H9 (cell line): ENCODE measurements at regions not wholly inside any gene's neighbourhood (a gene's known extent, or its start where the extent isn't known, plus 50 kb on each side); places are given as distances from the start of the nearest gene placed in this dataset.

ENCODE experiments used
- DNase-seq: peaks from one replicate; pipeline ENCODE4 v3.0.0-alpha.2; 2017
- H2AFZ ChIP-seq: one replicate; pipeline ENCODE4 v1.6.1; 2013; ENCODE audit warnings: mild to moderate bottlenecking, low read length, control low read depth, moderate library complexity
- H2AK5ac ChIP-seq: 2 replicates; pipeline ENCODE4 v1.6.1; 2013; ENCODE audit warnings: low read length, control low read depth, mixed read lengths; ENCODE audit not compliant: insufficient read length
- H2BK120ac ChIP-seq: one replicate; pipeline ENCODE4 v1.6.1; 2013; ENCODE audit warnings: low read depth, mild to moderate bottlenecking, low read length, control low read depth, inconsistent platforms; ENCODE audit not compliant: poor library complexity, severe bottlenecking
- H2BK12ac ChIP-seq: 2 replicates; pipeline ENCODE4 v1.6.1; 2013; ENCODE audit warnings: low read length, control low read depth, mixed read lengths, low read depth; ENCODE audit not compliant: insufficient read length
- H2BK15ac ChIP-seq: 2 replicates; pipeline ENCODE4 v1.6.1; 2013; ENCODE audit warnings: low read depth, low read length, control low read depth
- H2BK20ac ChIP-seq: one replicate; pipeline ENCODE4 v1.6.1; 2013; ENCODE audit warnings: low read depth, mild to moderate bottlenecking, low read length, control low read depth, inconsistent platforms; ENCODE audit not compliant: poor library complexity, severe bottlenecking
- H2BK5ac ChIP-seq: 2 replicates; pipeline ENCODE4 v1.6.1; 2013; ENCODE audit warnings: low read length, control low read depth, mixed read lengths; ENCODE audit not compliant: insufficient read length
- H3K14ac ChIP-seq: 2 replicates; pipeline ENCODE4 v1.6.1; 2013; ENCODE audit warnings: low read length, control low read depth; ENCODE audit not compliant: insufficient read depth
- H3K18ac ChIP-seq: 2 replicates; pipeline ENCODE4 v1.6.1; 2013; ENCODE audit warnings: low read depth, mild to moderate bottlenecking, mixed read lengths, low read length, control low read depth; ENCODE audit not compliant: insufficient read length
- H3K23ac ChIP-seq: 2 replicates; pipeline ENCODE4 v1.6.1; 2013; ENCODE audit warnings: low read length, control low read depth, mixed read lengths, low read depth; ENCODE audit not compliant: insufficient read length
- H3K23me2 ChIP-seq: 2 replicates; pipeline ENCODE4 v1.6.1; 2013; ENCODE audit warnings: low read depth, mild to moderate bottlenecking, mixed read lengths, low read length, control low read depth; ENCODE audit not compliant: insufficient read length, poor library complexity, severe bottlenecking
- H3K27ac ChIP-seq: 2 replicates; pipeline ENCODE4 v1.5.1; 2013; ENCODE audit warnings: low read length, control low read depth, mixed read lengths, low read depth; ENCODE audit not compliant: insufficient read length
- H3K27me3 ChIP-seq: 2 replicates; pipeline ENCODE4 v1.6.1; 2013; ENCODE audit warnings: low read length, control low read depth, inconsistent platforms; ENCODE audit not compliant: insufficient read depth
- H3K4ac ChIP-seq: 2 replicates; pipeline ENCODE4 v1.6.1; 2013; ENCODE audit warnings: low read depth, mild to moderate bottlenecking, control low read depth, inconsistent platforms, low read length, moderate library complexity
- H3K4me1 ChIP-seq: 2 replicates; pipeline ENCODE4 v1.6.1; 2013; ENCODE audit warnings: low read length, control low read depth, inconsistent platforms; ENCODE audit not compliant: insufficient read depth
- H3K4me2 ChIP-seq: 2 replicates; pipeline ENCODE4 v1.6.1; 2013; ENCODE audit warnings: low read length, control low read depth, mixed read lengths; ENCODE audit not compliant: insufficient read length, insufficient read depth
- H3K56ac ChIP-seq: 2 replicates; pipeline ENCODE4 v1.6.1; 2013; ENCODE audit warnings: low read depth, mild to moderate bottlenecking, mixed read lengths, low read length, control low read depth; ENCODE audit not compliant: insufficient read length
- H3K79me1 ChIP-seq: 2 replicates; pipeline ENCODE4 v1.6.1; 2013; ENCODE audit warnings: low read depth, mild to moderate bottlenecking, moderate library complexity, low read length, control low read depth, inconsistent platforms; ENCODE audit not compliant: insufficient read depth, poor library complexity, severe bottlenecking
- H3K79me2 ChIP-seq: 2 replicates; pipeline ENCODE4 v1.6.1; 2013; ENCODE audit warnings: low read length, control low read depth, inconsistent platforms; ENCODE audit not compliant: insufficient read depth
- H3K9ac ChIP-seq: 2 replicates; pipeline ENCODE4 v1.6.1; 2013; ENCODE audit warnings: low read length, control low read depth, mixed read lengths; ENCODE audit not compliant: insufficient read length; ENCODE audit errors: extremely low read depth
- H3K9me3 ChIP-seq: one replicate; pipeline ENCODE4 v1.6.1; 2013; ENCODE audit warnings: low read depth, low read length, inconsistent platforms; ENCODE audit not compliant: control insufficient read depth
- H3T11ph ChIP-seq: one replicate; pipeline ENCODE4 v1.6.1; 2013; ENCODE audit warnings: mild to moderate bottlenecking, low read length, control low read depth, inconsistent platforms
- H4K20me1 ChIP-seq: one replicate; pipeline ENCODE4 v1.6.1; 2013; ENCODE audit not compliant: control insufficient read depth, insufficient read length, insufficient read depth
- H4K5ac ChIP-seq: 2 replicates; pipeline ENCODE4 v1.6.1; 2013; ENCODE audit warnings: low read depth, mild to moderate bottlenecking, mixed read lengths, low read length, control low read depth; ENCODE audit not compliant: insufficient read length
- H4K8ac ChIP-seq: replicated peaks from 2 replicates; pipeline ENCODE4 v1.6.1; 2013; ENCODE audit warnings: low read length, control low read depth, mixed read lengths, low read depth; ENCODE audit not compliant: insufficient read length
- H4K91ac ChIP-seq: 2 replicates; pipeline ENCODE4 v1.6.1; 2013; ENCODE audit warnings: low read depth, mild to moderate bottlenecking, moderate library complexity, mixed read lengths, low read length, control low read depth; ENCODE audit not compliant: insufficient read length
- H3K27ac Mint-ChIP-seq, 3 experiments: 2 replicates in 2 of 3; 3 replicates in 1 of 3; pipeline ENCODE4 v1.8.0; 2020 to 2021; ENCODE audit warnings: mixed read lengths in 3 of 3, mild to moderate bottlenecking in 1 of 3, moderate library complexity in 1 of 3
- H3K27me3 Mint-ChIP-seq: 2 replicates; pipeline ENCODE4 v1.8.0; 2021; ENCODE audit warnings: low read depth, mild to moderate bottlenecking, moderate library complexity, mixed read lengths
- H3K36me3 Mint-ChIP-seq, 3 experiments: 2 replicates in 2 of 3; 3 replicates in 1 of 3; pipeline ENCODE4 v1.8.0; 2020 to 2021; ENCODE audit warnings: low read depth in 3 of 3, mixed read lengths in 3 of 3; ENCODE audit not compliant: insufficient read depth in 1 of 3
- H3K4me1 Mint-ChIP-seq, 2 experiments: 2 replicates each; pipeline ENCODE4 v1.8.0; 2020; ENCODE audit warnings: mixed read lengths in 2 of 2
- H3K4me3 Mint-ChIP-seq, 2 experiments: 2 replicates in 1 of 2; 3 replicates in 1 of 2; pipeline ENCODE4 v1.8.0; 2020 to 2021; ENCODE audit warnings: mild to moderate bottlenecking in 2 of 2, mixed read lengths in 2 of 2, moderate library complexity in 1 of 2
- H3K9me3 Mint-ChIP-seq, 2 experiments: 2 replicates in 1 of 2; 3 replicates in 1 of 2; pipeline ENCODE4 v1.8.0; 2020; ENCODE audit warnings: mild to moderate bottlenecking in 2 of 2, mixed read lengths in 2 of 2, moderate library complexity in 1 of 2
- WGBS: extraction: QIAGEN DNeasy Blood & Tissue Kit; methylation state at CpG from one replicate; pipeline ENCODE4 v1.1.7; 2013; ENCODE audit warnings: missing lambda C conversion rate, low lambda C conversion rate, mixed read lengths; ENCODE audit not compliant: insufficient read length; ENCODE audit errors: extremely low coverage; 5-methylcytosine and 5-hydroxymethylcytosine counted together
- TF ChIP-seq, protein P1 (sequence below): fragments of 200-600 bp; sonication (generic); conservative IDR thresholded peaks from 3 replicates; pipeline ENCODE4 v1.8.0; 2021; ENCODE audit warnings: antibody characterized with exemption, mild to moderate bottlenecking

DNA sequence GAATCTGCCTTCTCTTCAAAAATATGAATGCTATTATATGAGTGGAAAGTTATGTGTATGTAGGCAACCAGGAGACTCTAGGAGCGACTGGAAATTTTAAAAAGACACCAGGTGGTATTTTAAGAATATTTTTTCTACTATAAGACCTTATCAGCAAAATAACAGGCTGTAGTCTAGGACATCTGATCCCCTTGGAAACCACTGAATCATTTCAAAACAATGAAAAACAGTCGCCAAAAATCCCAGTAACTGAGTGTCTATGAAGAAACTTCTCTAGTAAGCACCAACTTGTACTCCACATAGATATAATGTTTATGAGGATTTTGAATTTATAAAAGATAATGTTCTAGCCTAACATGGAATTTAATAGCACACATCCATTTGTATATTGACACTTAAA lies 358.5 kb downstream of the GPATCH2 start:
- H3K4ac ChIP-seq: no peak overlapping the region
- no peak overlapping the region for H2BK120ac ChIP-seq
- H3K27ac ChIP-seq: no peak overlapping the region
- H4K5ac ChIP-seq: no peak overlapping the region
- H3K4me2 ChIP-seq: no peak overlapping the region
- no peaks in the 10 kb centered on the region for H3K36me3 Mint-ChIP-seq
- H3K4me3 Mint-ChIP-seq: no peak overlapping the region
- H3K23ac ChIP-seq: no peak overlapping the region
- no peak overlapping the region for H2BK20ac ChIP-seq
- H3K27me3 Mint-ChIP-seq: no peaks in the 10 kb centered on the region; the same call in 1 of the 2 replicates
- no peak overlapping the region for H3K56ac ChIP-seq
- H2BK15ac ChIP-seq: no peak overlapping the region
- no peaks in the 10 kb centered on the region for H3K79me2 ChIP-seq
- TF ChIP-seq, protein P1, sequence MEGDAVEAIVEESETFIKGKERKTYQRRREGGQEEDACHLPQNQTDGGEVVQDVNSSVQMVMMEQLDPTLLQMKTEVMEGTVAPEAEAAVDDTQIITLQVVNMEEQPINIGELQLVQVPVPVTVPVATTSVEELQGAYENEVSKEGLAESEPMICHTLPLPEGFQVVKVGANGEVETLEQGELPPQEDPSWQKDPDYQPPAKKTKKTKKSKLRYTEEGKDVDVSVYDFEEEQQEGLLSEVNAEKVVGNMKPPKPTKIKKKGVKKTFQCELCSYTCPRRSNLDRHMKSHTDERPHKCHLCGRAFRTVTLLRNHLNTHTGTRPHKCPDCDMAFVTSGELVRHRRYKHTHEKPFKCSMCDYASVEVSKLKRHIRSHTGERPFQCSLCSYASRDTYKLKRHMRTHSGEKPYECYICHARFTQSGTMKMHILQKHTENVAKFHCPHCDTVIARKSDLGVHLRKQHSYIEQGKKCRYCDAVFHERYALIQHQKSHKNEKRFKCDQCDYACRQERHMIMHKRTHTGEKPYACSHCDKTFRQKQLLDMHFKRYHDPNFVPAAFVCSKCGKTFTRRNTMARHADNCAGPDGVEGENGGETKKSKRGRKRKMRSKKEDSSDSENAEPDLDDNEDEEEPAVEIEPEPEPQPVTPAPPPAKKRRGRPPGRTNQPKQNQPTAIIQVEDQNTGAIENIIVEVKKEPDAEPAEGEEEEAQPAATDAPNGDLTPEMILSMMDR: no peak
- H4K91ac ChIP-seq: no peak overlapping the region
- no peaks in the 10 kb centered on the region for H3K9me3 ChIP-seq
- no peak overlapping the region for H3K27ac Mint-ChIP-seq
- H3K23me2 ChIP-seq: no peaks in the 10 kb centered on the region
- no peaks in the 10 kb centered on the region for H3K27me3 ChIP-seq
- no peak overlapping the region for H2AK5ac ChIP-seq
- H2AFZ ChIP-seq: no peak overlapping the region
- H3K79me1 ChIP-seq: no peaks in the 10 kb centered on the region
- no peak overlapping the region for H2BK12ac ChIP-seq
- H3K9ac ChIP-seq: no peak overlapping the region
- no peak overlapping the region for H4K8ac ChIP-seq
- DNase-seq: no peak
- WGBS: no CpG with 5 or more reads among the region's 2 CpGs
- H2BK5ac ChIP-seq: no peak overlapping the region
- H3K9me3 Mint-ChIP-seq: no peaks in the 10 kb centered on the region
- no peaks in the 10 kb centered on the region for H4K20me1 ChIP-seq
- no peaks in the 10 kb centered on the region for H3K4me1 ChIP-seq
- H3K14ac ChIP-seq: no peak overlapping the region
- H3T11ph ChIP-seq: no peak overlapping the region
- H3K18ac ChIP-seq: no peak overlapping the region
- peaks cover 6 to 8% of the 10 kb centered on the region in 2 experiments; a peak in 1 of 4 replicates for H3K4me1 Mint-ChIP-seq
